Right cardiac atrium (tissue), 5 donors: ENCODE measurements at regions not wholly inside any gene's neighbourhood (a gene's known extent, or its start where the extent isn't known, plus 50 kb on each side); places are given as distances from the start of the nearest gene placed in this dataset.

Experiments used
- ATAC-seq, 2 donors: fragments of 200-7000 bp; cut with Tn5 transposase; one replicate each; pipeline versions ENCODE4 v1.8.0 to v1.9.1; 2020; ENCODE audit warnings: moderate library complexity in 2 of 2, mild to moderate bottlenecking in 1 of 2
- DNase-seq, 3 donors: peaks; one replicate each; pipeline ENCODE4 v3.0.0-alpha.2; 2020
- H3K27ac ChIP-seq: one replicate; pipeline ENCODE4 v1.5.1; 2013; ENCODE audit warnings: mild to moderate bottlenecking, low read length, control low read depth, moderate library complexity
- H3K27me3 ChIP-seq: one replicate; pipeline ENCODE4 v1.6.1; 2013; ENCODE audit not compliant: control insufficient read depth, insufficient read depth
- H3K4me1 ChIP-seq: one replicate; pipeline ENCODE4 v1.6.1; 2013; ENCODE audit warnings: low read length; ENCODE audit not compliant: control insufficient read depth, insufficient read depth
- H3K4me3 ChIP-seq: one replicate; pipeline ENCODE4 v1.5.1; 2013; ENCODE audit warnings: low read length, control low read depth
- H3K9me3 ChIP-seq: one replicate; pipeline ENCODE4 v1.6.1; 2013; ENCODE audit warnings: low read length; ENCODE audit not compliant: control insufficient read depth
- WGBS: extraction: QIAGEN DNeasy Blood & Tissue Kit; methylation state at CpG from one replicate; pipeline ENCODE4 v1.1.7; 2013; 5-methylcytosine and 5-hydroxymethylcytosine counted together
- intact Hi-C, 4 donors: fragments of 100-400 bp; cut with DNase I; formaldehyde crosslinking; loops; one replicate each; pipeline versions ENCODE4 v1.11.0 to v1.14.0; 2022 to 2023
- donor health status: healthy with polysubstance abuse.
- donor health status: DM: no; HTN: yes; CAD: no.
- donor health status: DM: no; HTN: no; CAD: no.
- donor health status: DM: no; HTN: yes; CAD: no; lungs with severe emphysema.
- donor health status: DM: yes; HTN: yes; CAD: no.

DNA sequence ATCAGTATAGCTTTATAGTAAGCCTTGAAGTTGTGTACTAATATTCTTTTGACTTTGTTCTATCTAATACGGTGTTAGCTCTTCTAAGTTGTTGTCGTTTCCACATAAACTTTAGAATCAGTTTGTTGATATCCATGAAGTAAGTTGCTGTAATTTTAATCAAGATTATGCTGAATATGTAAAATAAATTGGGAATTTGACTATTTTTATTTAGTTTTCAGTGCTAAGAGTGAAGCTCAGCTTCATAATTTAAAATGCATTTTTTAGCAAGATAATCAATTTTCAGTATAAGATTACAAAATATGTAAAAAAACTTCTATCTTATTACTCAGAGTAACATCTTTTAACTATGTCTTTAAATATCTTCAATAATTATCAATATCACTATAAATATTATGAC is 1374.8 kb downstream of the PCDH7 start:
- intact Hi-C loops = no loop called here
- no peaks in the 10 kb centered on the region for H3K27me3 ChIP-seq
- H3K4me1 ChIP-seq = no peaks in the 10 kb centered on the region
- DNase-seq (no peak), ATAC-seq (no peak)
- no peaks in the 10 kb centered on the region for H3K9me3 ChIP-seq
- 88% methylated on average over 2 of the region's 2 CpGs for WGBS
- no peak overlapping the region for H3K27ac ChIP-seq
- H3K4me3 ChIP-seq = no peak overlapping the region

DNA sequence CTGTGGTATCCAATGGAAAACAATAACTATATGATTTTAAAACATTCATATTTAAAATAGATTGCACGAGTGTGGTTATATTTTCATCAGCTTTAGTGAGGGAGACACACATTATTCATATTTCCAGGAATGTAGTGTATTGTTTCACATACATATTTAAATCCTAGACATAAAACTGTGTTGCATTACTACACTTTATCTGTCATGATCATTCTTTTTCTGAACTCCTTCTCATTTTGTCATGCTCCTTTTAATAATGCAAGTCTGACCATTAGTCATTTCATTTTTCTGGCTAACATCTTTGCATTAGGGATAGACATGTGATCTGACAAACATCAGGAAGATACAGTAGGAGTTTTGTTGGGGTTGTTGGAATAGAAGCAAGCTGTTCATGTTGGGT is 1382.7 kb downstream of the PCDH7 start:
- 46% methylated on average over 1 of the region's 1 CpG for WGBS
- intact Hi-C loops = no loop called here

DNA sequence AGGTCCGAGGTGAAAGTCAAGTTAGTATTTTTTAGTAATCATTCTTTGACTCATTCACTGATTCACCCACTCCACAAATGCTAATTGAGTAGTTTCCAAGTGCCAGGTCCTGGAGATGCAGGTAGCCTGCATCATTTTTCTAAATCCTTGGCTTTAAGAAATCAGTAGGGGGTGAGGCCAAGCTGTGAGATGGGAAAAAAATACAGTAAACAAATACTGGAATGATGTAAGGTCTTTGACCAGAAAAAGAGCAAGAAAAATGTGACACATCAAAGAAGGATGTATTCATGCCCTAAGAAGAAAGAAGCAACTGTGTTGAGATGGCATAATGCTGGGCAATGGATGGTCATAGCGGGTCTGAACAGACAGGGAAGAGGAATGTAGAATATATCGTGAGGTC is 1386.6 kb downstream of the PCDH7 start:
- no peaks in the 10 kb centered on the region for H3K27me3 ChIP-seq
- no peak for ATAC-seq

More for the DNA sequence above, 1382.7 kb downstream of the PCDH7 start:
- ATAC-seq (no peak), DNase-seq (no peak)
- H3K27me3 ChIP-seq = no peaks in the 10 kb centered on the region
- H3K4me1 ChIP-seq = no peaks in the 10 kb centered on the region
- no peak overlapping the region for H3K4me3 ChIP-seq
- no peaks in the 10 kb centered on the region for H3K9me3 ChIP-seq
- no peak overlapping the region for H3K27ac ChIP-seq

DNA sequence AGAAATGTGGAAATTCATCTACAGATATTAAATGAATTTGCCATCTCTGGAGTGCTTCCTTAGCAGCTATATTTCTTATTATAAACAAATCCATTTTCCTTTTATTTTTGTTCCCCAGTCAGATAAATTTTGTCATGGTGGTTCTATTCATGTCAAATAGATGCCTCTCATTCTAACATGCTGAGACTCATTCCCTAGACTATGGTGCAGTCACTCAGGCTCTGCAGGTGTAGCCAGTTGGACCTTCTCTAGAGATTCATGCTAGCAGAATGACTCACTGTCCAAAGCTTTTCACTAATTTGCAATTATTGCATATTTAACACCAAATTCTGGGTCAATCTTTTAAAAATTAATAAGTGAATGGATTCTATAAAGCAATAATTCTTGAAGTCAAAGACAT is 1392.7 kb downstream of the PCDH7 start:
- ATAC-seq (no peak), DNase-seq (no peak)
- intact Hi-C loops = no loop called here
- no peaks in the 10 kb centered on the region for H3K4me1 ChIP-seq
- no peak overlapping the region for H3K4me3 ChIP-seq
- no peak overlapping the region for H3K27ac ChIP-seq
- no peaks in the 10 kb centered on the region for H3K9me3 ChIP-seq
- no peaks in the 10 kb centered on the region for H3K27me3 ChIP-seq

More for the DNA sequence above, 1386.6 kb downstream of the PCDH7 start:
- no peaks in the 10 kb centered on the region for H3K4me1 ChIP-seq
- WGBS = 81% methylated on average over 3 of the region's 3 CpGs
- H3K4me3 ChIP-seq = no peak overlapping the region
- H3K9me3 ChIP-seq = no peaks in the 10 kb centered on the region
- intact Hi-C loops = no loop called here
- no peak overlapping the region for H3K27ac ChIP-seq
- DNase-seq = no peak

DNA sequence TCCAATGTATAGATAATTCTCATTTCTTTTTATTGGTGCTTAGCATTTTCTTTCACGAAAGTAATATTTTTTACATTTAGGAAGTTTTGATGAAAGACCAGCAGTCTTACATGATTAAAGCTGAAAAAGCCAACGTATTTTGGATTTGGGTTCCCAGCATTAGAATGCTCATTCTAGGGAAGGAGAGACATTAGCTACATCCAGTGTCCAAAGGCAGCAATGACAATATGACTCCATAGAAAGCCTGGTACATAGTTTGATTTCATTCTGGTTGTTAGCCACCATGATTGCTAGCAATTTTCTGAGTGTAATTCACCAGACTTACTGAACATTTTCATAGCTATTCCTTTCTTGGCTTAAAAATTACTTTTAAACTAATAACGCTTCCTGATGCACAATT is 1397.5 kb downstream of the PCDH7 start:
- no peak overlapping the region for H3K4me3 ChIP-seq
- intact Hi-C loops = no loop called here
- H3K9me3 ChIP-seq = no peaks in the 10 kb centered on the region
- no peaks in the 10 kb centered on the region for H3K27me3 ChIP-seq
- 73% methylated on average over 3 of the region's 3 CpGs for WGBS
- H3K27ac ChIP-seq = no peak overlapping the region
- ATAC-seq (no peak), DNase-seq (no peak)
- no peaks in the 10 kb centered on the region for H3K4me1 ChIP-seq

DNA sequence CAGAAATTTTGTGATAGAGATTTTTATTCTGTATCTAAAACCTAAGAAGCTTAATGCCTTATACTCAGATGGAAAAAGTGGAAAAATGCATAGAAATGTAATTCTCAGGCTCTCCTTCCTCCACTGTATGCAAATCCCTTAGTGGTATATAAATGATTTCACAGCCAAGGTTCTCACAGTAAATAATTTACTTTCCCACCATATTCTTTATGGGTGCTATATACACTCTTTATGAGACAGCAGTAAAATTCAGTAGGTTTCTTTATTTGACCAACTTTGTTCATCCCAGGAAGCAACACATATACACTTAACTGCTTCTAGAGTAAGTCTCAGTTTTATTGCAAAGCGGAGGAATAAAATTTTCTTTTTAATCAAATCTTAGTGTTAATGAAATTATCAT is 1399.7 kb downstream of the PCDH7 start:
- ATAC-seq = no peak
- no peak overlapping the region for H3K4me3 ChIP-seq
- no peak for DNase-seq
- no peaks in the 10 kb centered on the region for H3K9me3 ChIP-seq
- H3K27ac ChIP-seq = no peak overlapping the region
- no peaks in the 10 kb centered on the region for H3K27me3 ChIP-seq
- intact Hi-C loops = no loop called here
- H3K4me1 ChIP-seq = no peaks in the 10 kb centered on the region
- WGBS = 95% methylated on average over 1 of the region's 1 CpG

DNA sequence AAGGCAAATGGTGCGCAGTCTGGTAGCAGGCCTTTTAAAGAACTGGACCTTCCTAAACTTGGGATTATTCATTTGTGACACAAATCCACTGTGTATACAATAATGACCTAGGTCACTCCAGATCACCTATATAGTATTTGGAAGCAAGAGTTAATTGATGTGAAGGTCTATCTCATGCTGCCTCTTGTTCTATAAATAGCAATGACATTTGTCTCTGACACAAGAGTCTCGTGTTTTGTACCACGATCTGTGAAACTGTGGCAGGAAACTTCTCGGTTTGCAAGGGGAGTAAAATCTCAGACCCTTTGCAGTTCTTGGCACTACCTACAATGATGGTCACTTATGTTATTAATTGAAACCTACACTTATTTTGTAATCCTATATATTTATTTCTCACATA is 1408.4 kb downstream of the PCDH7 start:
- Histone ChIP-seq H3K27ac (no peak overlapping the region), H3K4me3 (no peak overlapping the region), H3K4me1 (no peaks in the 10 kb centered on the region), H3K9me3 (no peaks in the 10 kb centered on the region), H3K27me3 (no peaks in the 10 kb centered on the region)
- DNase-seq (no peak), ATAC-seq (no peak)
- 44% methylated on average over 4 of the region's 4 CpGs for WGBS
- intact Hi-C loops = no loop called here

DNA sequence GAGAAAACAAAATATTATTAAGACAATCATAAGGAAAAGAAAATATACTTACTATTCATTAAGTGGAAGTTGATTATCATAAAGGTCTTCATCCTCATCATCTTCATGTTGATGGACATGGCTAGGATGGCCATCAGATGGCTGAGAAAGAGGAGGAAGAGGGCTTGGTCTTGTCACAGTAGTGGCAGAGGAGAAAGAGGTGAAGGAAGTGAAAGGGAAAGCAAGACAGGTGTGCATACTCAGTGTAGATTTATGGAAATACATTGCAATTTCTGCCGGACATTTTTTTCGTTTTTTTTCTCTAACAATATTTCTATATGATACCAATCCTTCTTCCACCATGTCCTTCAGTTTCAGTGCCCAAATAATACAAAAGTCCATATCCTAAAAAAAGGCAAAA is 1409.8 kb downstream of the PCDH7 start:
- DNase-seq (no peak), ATAC-seq (no peak)
- no peaks in the 10 kb centered on the region for H3K4me1 ChIP-seq
- H3K9me3 ChIP-seq = no peaks in the 10 kb centered on the region
- no peaks in the 10 kb centered on the region for H3K27me3 ChIP-seq
- 92% methylated on average over 2 of the region's 2 CpGs for WGBS
- H3K4me3 ChIP-seq = no peak overlapping the region
- intact Hi-C loops = no loop called here
- H3K27ac ChIP-seq = no peak overlapping the region

DNA sequence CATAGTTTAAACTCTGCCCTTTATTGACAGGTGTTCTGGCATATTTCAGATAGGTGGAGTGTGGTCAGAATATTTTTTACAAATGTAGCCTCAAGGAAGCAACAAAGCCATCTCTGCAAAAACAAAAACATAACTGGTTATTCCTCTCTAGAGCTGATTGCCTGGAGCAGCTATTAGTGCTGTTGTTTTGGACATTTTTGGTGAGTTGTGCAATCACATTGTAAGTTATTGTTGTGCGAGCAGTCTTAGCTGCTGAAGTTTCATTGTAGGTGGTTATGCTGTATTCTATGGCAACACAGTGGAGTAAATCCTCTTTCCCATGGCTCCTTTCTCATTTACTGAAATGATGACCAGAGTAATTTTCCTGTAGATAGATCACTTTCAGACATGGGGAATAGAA is 1413.0 kb downstream of the PCDH7 start:
- DNase-seq (no peak), ATAC-seq (no peak)
- Histone ChIP-seq H3K4me3 (no peak overlapping the region), H3K27ac (no peak overlapping the region), H3K27me3 (no peaks in the 10 kb centered on the region), H3K4me1 (no peaks in the 10 kb centered on the region), H3K9me3 (no peaks in the 10 kb centered on the region)
- WGBS = 92% methylated on average over 1 of the region's 1 CpG
- intact Hi-C loops = no loop called here

DNA sequence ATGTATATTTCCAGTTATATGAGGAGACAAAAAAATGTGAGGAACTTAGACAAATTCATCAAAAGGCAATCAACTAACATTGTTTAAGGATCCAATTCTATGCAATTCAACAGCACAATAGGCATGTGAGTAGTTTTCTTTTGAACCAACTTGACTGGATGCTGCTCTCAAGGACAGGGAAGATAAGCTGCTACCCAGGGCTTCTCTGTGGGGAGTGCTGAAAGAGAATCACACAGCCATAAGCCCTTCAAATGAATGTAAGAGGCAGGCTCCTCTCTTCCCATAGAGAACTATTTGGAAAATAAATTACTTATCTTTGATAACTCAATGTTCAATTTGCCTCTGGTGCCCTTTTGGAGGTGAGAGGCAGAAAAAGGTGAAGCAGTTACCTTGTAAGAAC is 1413.6 kb downstream of the PCDH7 start:
- no peak overlapping the region for H3K4me3 ChIP-seq
- H3K9me3 ChIP-seq = no peaks in the 10 kb centered on the region
- no peaks in the 10 kb centered on the region for H3K27me3 ChIP-seq
- ATAC-seq = no peak
- H3K27ac ChIP-seq = no peak overlapping the region
- intact Hi-C loops = no loop called here
- no peaks in the 10 kb centered on the region for H3K4me1 ChIP-seq
- no peak for DNase-seq

DNA sequence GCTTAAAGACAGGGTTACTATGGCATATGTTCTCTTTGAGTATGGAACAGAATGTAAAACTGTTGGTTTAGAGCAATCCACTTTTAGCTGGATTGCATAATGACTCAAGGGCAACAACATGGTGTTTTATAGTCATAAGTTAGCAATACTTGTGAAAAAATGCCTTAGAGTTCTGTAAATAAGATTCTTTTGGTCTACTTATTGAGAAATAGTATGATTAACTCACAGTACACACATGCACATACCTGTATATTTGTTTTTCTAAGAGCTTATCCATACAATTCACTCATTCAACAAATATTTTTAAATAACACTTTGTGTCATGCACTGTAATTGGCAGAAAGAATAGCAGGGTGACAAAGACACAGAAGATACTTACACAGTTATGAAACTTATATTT is 1415.5 kb downstream of the PCDH7 start:
- no peaks in the 10 kb centered on the region for H3K9me3 ChIP-seq
- H3K4me3 ChIP-seq = no peak overlapping the region
- no peak for DNase-seq
- no peak for ATAC-seq
- no peaks in the 10 kb centered on the region for H3K27me3 ChIP-seq
- no peak overlapping the region for H3K27ac ChIP-seq
- intact Hi-C loops = no loop called here
- no peaks in the 10 kb centered on the region for H3K4me1 ChIP-seq

DNA sequence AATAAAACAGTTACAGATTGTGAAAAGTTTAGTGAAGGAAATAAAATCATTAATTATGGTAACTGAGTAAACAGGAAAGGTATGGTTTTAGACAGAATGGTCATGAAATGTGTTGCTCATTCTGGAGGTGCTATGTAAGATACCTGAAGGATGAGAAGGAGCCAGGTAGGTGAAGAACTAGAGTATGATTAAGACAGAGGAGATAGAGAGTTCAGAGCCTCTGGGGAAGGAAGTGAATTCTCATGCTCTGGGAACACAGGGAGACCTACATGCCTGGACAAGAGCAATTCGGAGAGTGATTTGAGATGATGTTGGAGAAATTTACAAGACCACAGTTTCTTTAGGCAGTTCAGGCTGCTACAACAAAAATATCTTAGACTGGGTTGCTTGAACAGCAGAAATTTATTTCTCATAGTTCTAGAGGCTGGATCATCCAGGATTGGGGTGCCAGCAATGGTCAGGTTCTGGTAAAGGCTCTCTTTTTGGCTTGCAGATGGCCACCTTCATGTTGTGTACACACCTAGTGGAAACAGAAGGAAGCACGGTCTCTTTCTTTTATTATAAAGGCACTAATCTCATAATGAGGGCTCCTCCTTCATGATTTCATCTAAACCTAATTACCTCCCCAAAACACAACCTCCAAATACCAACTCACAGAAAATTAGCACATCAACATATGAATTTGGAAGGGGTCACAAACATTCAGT is 1416.1 kb downstream of the PCDH7 start:
- WGBS = 86% methylated on average over 2 of the region's 2 CpGs
- Histone ChIP-seq H3K4me3 (no peak overlapping the region), H3K27me3 (no peaks in the 10 kb centered on the region), H3K27ac (no peak overlapping the region), H3K9me3 (no peaks in the 10 kb centered on the region), H3K4me1 (no peaks in the 10 kb centered on the region)
- DNase-seq (no peak), ATAC-seq (no peak)
- intact Hi-C loops = no loop called here
